WTC11 (cell line): ENCODE measurements at regions not wholly inside any gene's neighbourhood (a gene's known extent, or its start where the extent isn't known, plus 50 kb on each side); places are given as distances from the start of the nearest gene placed in this dataset.
A peak's percentile ranks its signal among the peaks of the same experiment; 100 is the strongest.

ENCODE experiments used
- ATAC-seq: fragments of 200-7000 bp; cut with Tn5 transposase; 2 replicates; pipeline ENCODE4 v1.10.0; 2021; ENCODE audit warnings: mild to moderate bottlenecking, moderate library complexity
- CTCF ChIA-PET: fragments of 300-600 bp; sonication (Branson Sonifier 250); formaldehyde crosslinking; loops from one replicate; lab custom pipeline; 2021; ENCODE audit warnings: antibody characterized with exemption; lab: Charles Lee
- POLR2A ChIA-PET: fragments of 350-600 bp; sonication (Branson Sonifier 250); formaldehyde crosslinking; loops from one replicate; lab custom pipeline; 2021; ENCODE audit warnings: antibody characterized with exemption; lab: Charles Lee
- DNase-seq: peaks from one replicate; pipeline ENCODE4 v3.0.0; 2021; ENCODE audit warnings: low spot score
- H3K27ac Mint-ChIP-seq: 2 replicates; pipeline ENCODE4 v1.8.0; 2021; ENCODE audit warnings: mixed read lengths
- H3K27me3 Mint-ChIP-seq: 2 replicates; pipeline ENCODE4 v1.8.0; 2021; ENCODE audit warnings: low read depth, mild to moderate bottlenecking, moderate library complexity, mixed read lengths
- H3K36me3 Mint-ChIP-seq: 2 replicates; pipeline ENCODE4 v1.8.0; 2021; ENCODE audit warnings: mixed read lengths
- H3K4me1 Mint-ChIP-seq: 2 replicates; pipeline ENCODE4 v1.8.0; 2022; ENCODE audit warnings: mixed read lengths
- H3K4me3 Mint-ChIP-seq: 2 replicates; pipeline ENCODE4 v1.8.0; 2021; ENCODE audit warnings: mild to moderate bottlenecking, moderate library complexity, mixed read lengths
- H3K9me3 Mint-ChIP-seq: 2 replicates; pipeline ENCODE4 v1.8.0; 2021; ENCODE audit warnings: mixed read lengths
- CBFB ChIP-seq: sonication (generic); formaldehyde crosslinking; IDR thresholded peaks from 2 replicates; pipeline ENCODE4 v1.8.1; 2022; ENCODE audit warnings: mild to moderate bottlenecking, low read depth, missing genetic modification reagents
- CREB1 ChIP-seq: sonication (generic); formaldehyde crosslinking; IDR thresholded peaks from 2 replicates; pipeline ENCODE4 v1.8.0; 2023; ENCODE audit warnings: mild to moderate bottlenecking, missing genetic modification reagents
- KAT7 ChIP-seq: sonication (generic); formaldehyde crosslinking; IDR thresholded peaks from 2 replicates; pipeline ENCODE4 v1.8.1; 2023; ENCODE audit warnings: missing genetic modification reagents, mild to moderate bottlenecking, borderline replicate concordance
- MYBL2 ChIP-seq: sonication (generic); formaldehyde crosslinking; IDR thresholded peaks from 2 replicates; pipeline ENCODE4 v1.8.1; 2023; ENCODE audit warnings: mild to moderate bottlenecking, moderate library complexity, missing genetic modification reagents
- NFYB ChIP-seq: sonication (generic); formaldehyde crosslinking; conservative IDR thresholded peaks from 2 replicates; pipeline ENCODE4 v1.8.0; 2022; ENCODE audit warnings: low read depth, missing genetic modification reagents
- ZNF317 ChIP-seq: sonication (generic); formaldehyde crosslinking; IDR thresholded peaks from 2 replicates; pipeline ENCODE4 v1.8.1; 2023; ENCODE audit warnings: low read depth, mild to moderate bottlenecking, moderate library complexity, missing genetic modification reagents, borderline replicate concordance
- ZNF416 ChIP-seq: fragments of 250-450 bp; sonication (Bioruptor Pico); IDR thresholded peaks from 2 replicates; pipeline ENCODE4 v1.9.0; 2021; ENCODE audit warnings: mild to moderate bottlenecking, inconsistent platforms
- ZNF671 ChIP-seq: fragments of 250-450 bp; sonication (Bioruptor Pico); IDR thresholded peaks from 2 replicates; pipeline ENCODE4 v1.8.0; 2021; ENCODE audit warnings: mild to moderate bottlenecking
- TF ChIP-seq, protein P1 (sequence below): sonication (generic); formaldehyde crosslinking; IDR thresholded peaks from 2 replicates; pipeline ENCODE4 v1.8.1; 2023; ENCODE audit warnings: mild to moderate bottlenecking, moderate library complexity, missing genetic modification reagents
- TF ChIP-seq, protein P2 (sequence below): sonication (generic); formaldehyde crosslinking; IDR thresholded peaks from 2 replicates; pipeline ENCODE4 v1.8.0; 2022; ENCODE audit warnings: mild to moderate bottlenecking, missing genetic modification reagents
- TF ChIP-seq, protein P3 (sequence below): sonication (generic); formaldehyde crosslinking; IDR thresholded peaks from 2 replicates; pipeline ENCODE4 v1.8.0; 2022; ENCODE audit warnings: mild to moderate bottlenecking, missing genetic modification reagents
- TF ChIP-seq, protein P4 (sequence below): sonication (generic); formaldehyde crosslinking; IDR thresholded peaks from 2 replicates; pipeline ENCODE4 v1.8.1; 2023; ENCODE audit warnings: mild to moderate bottlenecking, missing genetic modification reagents, moderate library complexity
- TF ChIP-seq, protein P5 (sequence below): fragments of 250-450 bp; sonication (Bioruptor Pico); conservative IDR thresholded peaks from 2 replicates; pipeline ENCODE4 v1.9.0; 2021; ENCODE audit warnings: mild to moderate bottlenecking

DNA sequence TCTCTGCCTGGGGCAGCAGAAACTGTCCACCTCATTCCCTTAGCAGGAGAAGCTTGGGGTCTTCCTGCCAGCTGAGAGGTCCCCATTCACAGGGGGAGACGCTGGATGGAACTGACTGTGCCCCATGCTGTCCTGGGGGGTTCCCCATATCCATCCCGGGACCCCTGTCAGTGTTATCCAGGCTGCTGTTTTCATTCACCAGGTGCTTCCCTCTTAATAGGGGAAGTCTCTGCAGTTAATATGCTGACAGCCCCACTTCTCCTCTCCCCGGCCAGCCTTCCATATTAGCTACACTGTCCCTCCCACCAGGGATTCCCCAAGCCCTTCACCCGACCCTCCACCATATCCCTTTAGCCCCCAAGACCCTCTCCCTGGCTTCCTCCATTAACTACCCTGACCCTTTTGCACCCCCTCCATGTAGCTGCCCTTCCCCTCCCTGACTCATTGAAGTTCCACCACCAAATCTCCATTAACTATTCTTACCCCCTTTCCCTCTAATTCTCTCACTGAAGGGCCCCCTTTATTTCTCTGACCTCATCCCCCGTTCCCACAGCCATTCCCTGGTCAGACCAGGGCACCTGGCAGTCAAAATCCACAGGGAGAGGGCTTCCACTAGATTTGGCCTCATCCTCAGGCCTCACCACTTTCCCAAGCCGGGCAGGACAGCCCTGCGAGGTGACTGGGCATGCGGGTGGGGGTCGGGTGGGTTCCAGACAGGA, 92.0 kb upstream of the PAX2 start (continued):
- TF ChIP-seq, protein P1, sequence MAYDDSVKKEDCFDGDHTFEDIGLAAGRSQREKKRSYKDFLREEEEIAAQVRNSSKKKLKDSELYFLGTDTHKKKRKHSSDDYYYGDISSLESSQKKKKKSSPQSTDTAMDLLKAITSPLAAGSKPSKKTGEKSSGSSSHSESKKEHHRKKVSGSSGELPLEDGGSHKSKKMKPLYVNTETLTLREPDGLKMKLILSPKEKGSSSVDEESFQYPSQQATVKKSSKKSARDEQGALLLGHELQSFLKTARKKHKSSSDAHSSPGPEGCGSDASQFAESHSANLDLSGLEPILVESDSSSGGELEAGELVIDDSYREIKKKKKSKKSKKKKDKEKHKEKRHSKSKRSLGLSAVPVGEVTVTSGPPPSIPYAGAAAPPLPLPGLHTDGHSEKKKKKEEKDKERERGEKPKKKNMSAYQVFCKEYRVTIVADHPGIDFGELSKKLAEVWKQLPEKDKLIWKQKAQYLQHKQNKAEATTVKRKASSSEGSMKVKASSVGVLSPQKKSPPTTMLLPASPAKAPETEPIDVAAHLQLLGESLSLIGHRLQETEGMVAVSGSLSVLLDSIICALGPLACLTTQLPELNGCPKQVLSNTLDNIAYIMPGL (CRISPR knock-in tag), result no peak
- TF ChIP-seq, protein P2, sequence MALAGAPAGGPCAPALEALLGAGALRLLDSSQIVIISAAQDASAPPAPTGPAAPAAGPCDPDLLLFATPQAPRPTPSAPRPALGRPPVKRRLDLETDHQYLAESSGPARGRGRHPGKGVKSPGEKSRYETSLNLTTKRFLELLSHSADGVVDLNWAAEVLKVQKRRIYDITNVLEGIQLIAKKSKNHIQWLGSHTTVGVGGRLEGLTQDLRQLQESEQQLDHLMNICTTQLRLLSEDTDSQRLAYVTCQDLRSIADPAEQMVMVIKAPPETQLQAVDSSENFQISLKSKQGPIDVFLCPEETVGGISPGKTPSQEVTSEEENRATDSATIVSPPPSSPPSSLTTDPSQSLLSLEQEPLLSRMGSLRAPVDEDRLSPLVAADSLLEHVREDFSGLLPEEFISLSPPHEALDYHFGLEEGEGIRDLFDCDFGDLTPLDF (CRISPR knock-in tag), result no peak
- TF ChIP-seq, protein P3, sequence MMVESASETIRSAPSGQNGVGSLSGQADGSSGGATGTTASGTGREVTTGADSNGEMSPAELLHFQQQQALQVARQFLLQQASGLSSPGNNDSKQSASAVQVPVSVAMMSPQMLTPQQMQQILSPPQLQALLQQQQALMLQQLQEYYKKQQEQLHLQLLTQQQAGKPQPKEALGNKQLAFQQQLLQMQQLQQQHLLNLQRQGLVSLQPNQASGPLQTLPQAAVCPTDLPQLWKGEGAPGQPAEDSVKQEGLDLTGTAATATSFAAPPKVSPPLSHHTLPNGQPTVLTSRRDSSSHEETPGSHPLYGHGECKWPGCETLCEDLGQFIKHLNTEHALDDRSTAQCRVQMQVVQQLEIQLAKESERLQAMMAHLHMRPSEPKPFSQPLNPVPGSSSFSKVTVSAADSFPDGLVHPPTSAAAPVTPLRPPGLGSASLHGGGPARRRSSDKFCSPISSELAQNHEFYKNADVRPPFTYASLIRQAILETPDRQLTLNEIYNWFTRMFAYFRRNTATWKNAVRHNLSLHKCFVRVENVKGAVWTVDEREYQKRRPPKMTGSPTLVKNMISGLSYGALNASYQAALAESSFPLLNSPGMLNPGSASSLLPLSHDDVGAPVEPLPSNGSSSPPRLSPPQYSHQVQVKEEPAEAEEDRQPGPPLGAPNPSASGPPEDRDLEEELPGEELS (CRISPR knock-in tag), result no peak
- TF ChIP-seq ZNF317 (CRISPR knock-in tag), result no peak
- TF ChIP-seq MYBL2 (CRISPR knock-in tag), result no peak
- no peak for TF ChIP-seq NFYB (CRISPR knock-in tag)
- TF ChIP-seq ZNF671 (CRISPR knock-in tag), result no peak
- TF ChIP-seq KAT7, result no peak
- TF ChIP-seq, protein P4, sequence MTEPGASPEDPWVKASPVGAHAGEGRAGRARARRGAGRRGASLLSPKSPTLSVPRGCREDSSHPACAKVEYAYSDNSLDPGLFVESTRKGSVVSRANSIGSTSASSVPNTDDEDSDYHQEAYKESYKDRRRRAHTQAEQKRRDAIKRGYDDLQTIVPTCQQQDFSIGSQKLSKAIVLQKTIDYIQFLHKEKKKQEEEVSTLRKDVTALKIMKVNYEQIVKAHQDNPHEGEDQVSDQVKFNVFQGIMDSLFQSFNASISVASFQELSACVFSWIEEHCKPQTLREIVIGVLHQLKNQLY (CRISPR knock-in tag), result no peak
- no peak for TF ChIP-seq CBFB (CRISPR knock-in tag)

DNA sequence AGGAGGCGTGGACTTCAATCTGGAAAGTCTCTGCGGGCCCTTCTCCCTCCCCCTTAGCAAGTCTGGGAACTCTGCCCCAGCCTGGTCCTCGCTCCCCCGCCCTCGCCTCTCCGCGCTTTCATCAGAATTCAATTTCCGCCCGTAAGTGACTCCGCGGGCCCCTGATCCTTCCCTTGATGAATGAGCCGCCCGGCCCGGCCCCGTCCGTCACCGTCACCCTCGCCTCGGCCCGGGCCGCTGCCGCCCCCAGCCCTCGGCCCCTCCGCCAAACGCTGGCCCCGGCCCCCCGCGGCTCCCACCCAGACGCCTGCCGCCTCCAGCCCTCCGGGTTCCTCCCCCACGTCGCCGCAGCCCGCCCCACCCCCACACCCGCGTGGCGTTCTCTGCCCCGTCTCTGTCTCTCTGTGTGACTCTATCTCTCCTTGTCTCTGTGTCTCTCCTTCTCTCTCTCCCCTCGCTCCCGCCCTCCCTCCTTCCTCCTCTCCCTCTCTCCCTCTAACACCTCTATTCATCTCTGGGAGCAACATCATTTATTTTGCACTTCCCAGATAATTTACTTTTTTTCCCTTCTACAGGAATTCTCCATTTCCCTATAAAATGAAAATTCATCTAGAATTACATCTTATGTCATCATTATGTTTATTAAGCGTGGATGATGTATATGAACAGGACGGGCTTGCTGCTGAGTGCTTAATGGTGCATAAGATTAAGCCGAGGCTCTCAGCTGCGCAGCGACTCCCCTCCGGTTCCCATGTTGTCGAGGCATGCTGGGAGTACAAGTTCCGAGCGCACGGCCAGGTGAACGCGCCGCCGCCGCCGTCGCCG, 91.2 kb upstream of the PAX2 start:
- peaks cover 75% of the 10 kb centered on the region for H3K27me3 Mint-ChIP-seq
- no peak overlapping the region for H3K27ac Mint-ChIP-seq
- ChIA-PET POLR2A (no interaction called here), CTCF (interaction anchor here (1.0 to 2.0 kb wide), 2 partner anchors 16 to 85 kb away, joined by 5 to 10 read pairs; no protein-coding TSS in a partner anchor)
- H3K9me3 Mint-ChIP-seq, result peaks cover 3% of the 10 kb centered on the region; the same call in 1 of the 2 replicates
- DNase-seq (peak; percentile 70), ATAC-seq (peak; percentile 29)
- H3K4me1 Mint-ChIP-seq, result peaks cover 28% of the 10 kb centered on the region
- no peaks in the 10 kb centered on the region for H3K36me3 Mint-ChIP-seq
- H3K4me3 Mint-ChIP-seq, result peak overlapping the region; percentile 81
- TF ChIP-seq, protein P3 (CRISPR knock-in tag), result no peak
- TF ChIP-seq, protein P5, sequence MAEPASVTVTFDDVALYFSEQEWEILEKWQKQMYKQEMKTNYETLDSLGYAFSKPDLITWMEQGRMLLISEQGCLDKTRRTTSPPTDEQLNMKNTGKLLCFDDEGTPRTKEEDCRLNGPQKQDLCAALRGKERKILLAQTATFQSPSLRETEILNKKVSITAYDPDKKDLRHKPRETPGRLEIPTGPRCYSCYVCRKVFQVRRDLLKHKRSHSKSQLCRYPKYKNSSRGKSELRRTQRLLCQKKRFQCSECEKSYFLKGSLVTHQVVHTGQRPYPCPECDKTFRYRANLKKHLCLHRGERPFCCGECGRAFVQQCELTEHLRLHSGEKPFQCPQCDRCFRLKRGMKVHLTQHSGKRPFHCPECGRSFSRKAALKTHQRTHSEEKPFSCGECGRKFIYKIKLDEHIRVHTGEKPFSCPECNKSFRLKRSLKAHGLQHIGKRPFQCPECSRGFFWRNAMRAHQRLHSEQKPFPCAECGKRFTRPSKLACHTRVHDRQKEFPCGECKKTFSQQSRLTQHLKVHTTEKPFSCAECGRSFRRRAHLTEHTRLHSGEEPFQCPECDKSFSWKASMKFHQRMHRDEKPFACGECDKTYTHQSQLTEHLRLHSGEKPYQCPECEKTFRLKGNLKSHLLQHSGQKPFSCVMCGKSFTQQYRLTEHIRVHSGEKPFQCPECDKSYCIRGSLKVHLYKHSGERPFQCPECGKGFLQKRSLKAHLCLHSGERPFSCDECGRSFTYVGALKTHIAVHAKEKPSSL, result no peak
- TF ChIP-seq ZNF416 (CRISPR knock-in tag) (no peak), CREB1 (CRISPR knock-in tag) (no peak)
